Fibroblast of lung (primary cell): ENCODE measurements at regions not wholly inside any gene's neighbourhood (a gene's known extent, or its start where the extent isn't known, plus 50 kb on each side); places are given as distances from the start of the nearest gene placed in this dataset.

Source experiments
- DNase-seq, 2 donors: peaks; one replicate each; pipeline versions ENCODE4 v3.0.0 to v3.0.0-alpha.2; 2010; ENCODE audit warnings: low read depth in 2 of 2
- H2AFZ ChIP-seq: 2 replicates; pipeline ENCODE4 v1.5.1; 2012; ENCODE audit warnings: low read length, control low read depth, inconsistent platforms
- H3K27ac ChIP-seq: 2 replicates; pipeline ENCODE4 v1.5.1; 2011; ENCODE audit warnings: low read length, control low read depth; ENCODE audit not compliant: insufficient read depth
- H3K27me3 ChIP-seq: 2 replicates; pipeline ENCODE4 v1.5.1; 2011; ENCODE audit warnings: mild to moderate bottlenecking, low read length; ENCODE audit not compliant: control insufficient read depth, insufficient read depth
- H3K36me3 ChIP-seq: 2 replicates; pipeline ENCODE4 v1.5.1; 2011; ENCODE audit warnings: low read length; ENCODE audit not compliant: control insufficient read depth, insufficient read depth
- H3K4me1 ChIP-seq: 2 replicates; pipeline ENCODE4 v1.5.1; 2011; ENCODE audit warnings: low read length; ENCODE audit not compliant: control insufficient read depth, insufficient read depth; ENCODE audit errors: extremely low read depth
- H3K4me2 ChIP-seq: 2 replicates; pipeline ENCODE4 v1.5.1; 2011; ENCODE audit warnings: low read length, control low read depth; ENCODE audit not compliant: insufficient read depth; ENCODE audit errors: extremely low read depth
- H3K4me3 ChIP-seq, 4 experiments: fragments of 200-600 bp in 1 of 4; sonication (generic) in 1 of 4; replicated peaks in 1 of 4; 2 replicates each; pipeline ENCODE4 v1.5.1; 2011 to 2016; ENCODE audit warnings: low read length in 4 of 4, low read depth in 3 of 4, mild to moderate bottlenecking in 3 of 4, control low read depth in 2 of 4, inconsistent platforms in 1 of 4, mixed read lengths in 1 of 4; ENCODE audit not compliant: insufficient read depth in 1 of 4; ENCODE audit errors: control extremely low read depth in 1 of 4
- H3K79me2 ChIP-seq: 2 replicates; pipeline ENCODE4 v1.5.1; 2012; ENCODE audit warnings: mild to moderate bottlenecking, low read length, inconsistent platforms; ENCODE audit not compliant: control insufficient read depth, insufficient read depth
- H3K9ac ChIP-seq: 2 replicates; pipeline ENCODE4 v1.5.1; 2011; ENCODE audit warnings: mild to moderate bottlenecking, low read length, control low read depth; ENCODE audit not compliant: insufficient read depth
- H3K9me3 ChIP-seq: 2 replicates; pipeline ENCODE4 v1.5.1; 2012; ENCODE audit warnings: low read depth, low read length; ENCODE audit not compliant: control insufficient read depth, insufficient read depth
- H4K20me1 ChIP-seq: 2 replicates; pipeline ENCODE4 v1.5.1; 2011; ENCODE audit warnings: low read length; ENCODE audit not compliant: control insufficient read depth, insufficient read depth; ENCODE audit errors: extremely low read depth
- CTCF ChIP-seq, 2 donors: IDR thresholded peaks in 1 of 2; conservative IDR thresholded peaks in 1 of 2; 1 replicate in 1 of 2; 2 replicates in 1 of 2; pipeline ENCODE4 v1.5.1; 2011 to 2012; ENCODE audit warnings: low read length in 2 of 2, control low read depth in 1 of 2, inconsistent platforms in 1 of 2, low read depth in 1 of 2, mild to moderate bottlenecking in 1 of 2
- EZH2 ChIP-seq: IDR thresholded peaks from 2 replicates; pipeline ENCODE4 v1.5.1; 2012; ENCODE audit warnings: low read length, control low read depth, mild to moderate bottlenecking; ENCODE audit errors: missing control alignments

- no peaks in the 10 kb centered on the region for H3K27me3 ChIP-seq
- H4K20me1 ChIP-seq: no peaks in the 10 kb centered on the region
- no peak overlapping the region for H3K9ac ChIP-seq
- TF ChIP-seq CTCF (conservative IDR thresholded peaks at IDR 0.05 in 1 of 2, IDR thresholded peaks at IDR 0.05 in 1 of 2; ENCODE audit: low read depth in 1 of 2, low read length in 2 of 2): no peak
- no peak for TF ChIP-seq EZH2
- no peak overlapping the region for H3K4me2 ChIP-seq
- no peak overlapping the region for H2AFZ ChIP-seq
- no peaks in the 10 kb centered on the region for H3K36me3 ChIP-seq
- no peaks in the 10 kb centered on the region for H3K79me2 ChIP-seq
- DNase-seq: no peak
- H3K27ac ChIP-seq: no peak overlapping the region
- no peaks in the 10 kb centered on the region for H3K9me3 ChIP-seq
- no peaks in the 10 kb centered on the region for H3K4me1 ChIP-seq
- H3K4me3 ChIP-seq: no peak overlapping the region
These were observed 840.6 kb downstream of the NLGN4X start for GRCh38 chrX:5388087-5388486.

GRCh38 chrX:5380426-5380825 lies 848.2 kb downstream of the NLGN4X start:
- DNase-seq: no peak
- H3K9me3 ChIP-seq: no peaks in the 10 kb centered on the region

GRCh38 chrX:5341902-5342301 lies 886.8 kb downstream of the NLGN4X start:
- H3K27ac ChIP-seq: no peak overlapping the region
- no peaks in the 10 kb centered on the region for H3K27me3 ChIP-seq
- no peak for TF ChIP-seq CTCF (conservative IDR thresholded peaks at IDR 0.05 in 1 of 2, IDR thresholded peaks at IDR 0.05 in 1 of 2; ENCODE audit: low read depth in 1 of 2, low read length in 2 of 2)
- no peak for TF ChIP-seq EZH2
- H4K20me1 ChIP-seq: no peaks in the 10 kb centered on the region
- H3K9ac ChIP-seq: no peak overlapping the region
- no peak overlapping the region for H2AFZ ChIP-seq
- H3K79me2 ChIP-seq: no peaks in the 10 kb centered on the region
- no peak overlapping the region for H3K4me2 ChIP-seq
- DNase-seq: no peak
- no peaks in the 10 kb centered on the region for H3K9me3 ChIP-seq
- no peak overlapping the region for H3K4me3 ChIP-seq
- no peaks in the 10 kb centered on the region for H3K4me1 ChIP-seq
- H3K36me3 ChIP-seq: no peaks in the 10 kb centered on the region

More at GRCh38 chrX:5380426-5380825, 848.2 kb downstream of the NLGN4X start:
- H3K27ac ChIP-seq: no peak overlapping the region
- H3K4me3 ChIP-seq: no peak overlapping the region
- H3K36me3 ChIP-seq: no peaks in the 10 kb centered on the region
- no peaks in the 10 kb centered on the region for H3K4me1 ChIP-seq
- no peak overlapping the region for H3K4me2 ChIP-seq
- no peaks in the 10 kb centered on the region for H3K27me3 ChIP-seq
- H2AFZ ChIP-seq: no peak overlapping the region
- H4K20me1 ChIP-seq: no peaks in the 10 kb centered on the region
- no peak overlapping the region for H3K9ac ChIP-seq
- H3K79me2 ChIP-seq: no peaks in the 10 kb centered on the region
- no peak for TF ChIP-seq CTCF (conservative IDR thresholded peaks at IDR 0.05 in 1 of 2, IDR thresholded peaks at IDR 0.05 in 1 of 2; ENCODE audit: low read depth in 1 of 2, low read length in 2 of 2)
- no peak for TF ChIP-seq EZH2
